ENCODE measurements at regions not wholly inside any gene's neighbourhood (a gene's known extent, or its start where the extent isn't known, plus 50 kb on each side); places are given as distances from the start of the nearest gene placed in this dataset.
A peak's percentile ranks its signal among the peaks of the same experiment; 100 is the strongest.

GRCh38 chr21:27448960-27449359 is 482.1 kb upstream of the ADAMTS5 start:
- DNase-seq (ENCODE audit: extremely low read depth, low read depth) = no peak
- no peak overlapping the region for H3K4me3 ChIP-seq (replicated peaks; ENCODE audit: low read depth, low read length)
- TF ChIP-seq CTCF (IDR thresholded peaks at IDR 0.05; ENCODE audit: low read depth, low read length, missing control alignments) = no peak

GRCh38 chr21:27447843-27448242 is 481.0 kb upstream of the ADAMTS5 start:
- TF ChIP-seq CTCF (IDR thresholded peaks at IDR 0.05; ENCODE audit: low read depth, low read length, missing control alignments) = no peak
- no peak for DNase-seq (ENCODE audit: extremely low read depth, low read depth)
- H3K4me3 ChIP-seq (replicated peaks; ENCODE audit: low read depth, low read length) = no peak overlapping the region

GRCh38 chr21:27429710-27430341 is 462.9 kb upstream of the ADAMTS5 start:
- TF ChIP-seq CTCF (IDR thresholded peaks at IDR 0.05; ENCODE audit: low read depth, low read length, missing control alignments) = no peak
- no peak for DNase-seq (ENCODE audit: extremely low read depth, low read depth)
- H3K4me3 ChIP-seq (replicated peaks; ENCODE audit: low read depth, low read length) = no peak overlapping the region

GRCh38 chr21:27426196-27426595 is 459.3 kb upstream of the ADAMTS5 start:
- H3K4me3 ChIP-seq (replicated peaks; ENCODE audit: low read depth, low read length) = no peak overlapping the region
- no peak for TF ChIP-seq CTCF (IDR thresholded peaks at IDR 0.05; ENCODE audit: low read depth, low read length, missing control alignments)
- no peak for DNase-seq (ENCODE audit: extremely low read depth, low read depth)

GRCh38 chr21:27425574-27425973 is 458.7 kb upstream of the ADAMTS5 start:
- DNase-seq (ENCODE audit: extremely low read depth, low read depth) = peak; percentile 56

GRCh38 chr21:27425172-27425571 is 458.3 kb upstream of the ADAMTS5 start:
- no peak overlapping the region for H3K4me3 ChIP-seq (replicated peaks; ENCODE audit: low read depth, low read length)
- TF ChIP-seq CTCF (IDR thresholded peaks at IDR 0.05; ENCODE audit: low read depth, low read length, missing control alignments) = peak; percentile 20
- no peak for DNase-seq (ENCODE audit: extremely low read depth, low read depth)

More at GRCh38 chr21:27425574-27425973, 458.7 kb upstream of the ADAMTS5 start:
- TF ChIP-seq CTCF (IDR thresholded peaks at IDR 0.05; ENCODE audit: low read depth, low read length, missing control alignments) = no peak
- H3K4me3 ChIP-seq (replicated peaks; ENCODE audit: low read depth, low read length) = no peak overlapping the region

GRCh38 chr21:27424601-27425000 is 457.7 kb upstream of the ADAMTS5 start:
- no peak overlapping the region for H3K4me3 ChIP-seq (replicated peaks; ENCODE audit: low read depth, low read length)
- DNase-seq (ENCODE audit: extremely low read depth, low read depth) = no peak
- TF ChIP-seq CTCF (IDR thresholded peaks at IDR 0.05; ENCODE audit: low read depth, low read length, missing control alignments) = no peak

Data from HFF-Myc (cell line).